ENCODE measurements at regions not wholly inside any gene's neighbourhood (a gene's known extent, or its start where the extent isn't known, plus 50 kb on each side); places are given as distances from the start of the nearest gene placed in this dataset.

- Histone ChIP-seq H3K4me2 (ENCODE audit: insufficient read depth, insufficient read length, low read length) (no peak overlapping the region), H3K56ac (ENCODE audit: insufficient read length, low read depth, low read length) (no peak overlapping the region), H3K79me1 (ENCODE audit: insufficient read depth, low read depth, low read length, poor library complexity, severe bottlenecking) (no peaks in the 10 kb centered on the region), H3T11ph (ENCODE audit: low read length) (no peak overlapping the region), H2AFZ (ENCODE audit: low read length) (no peak overlapping the region), H3K9me3 (ENCODE audit: control insufficient read depth, low read depth, low read length) (no peaks in the 10 kb centered on the region), H3K79me2 (ENCODE audit: insufficient read depth, low read length) (no peaks in the 10 kb centered on the region), H3K4ac (ENCODE audit: low read depth, low read length) (no peak overlapping the region), H4K91ac (ENCODE audit: insufficient read length, low read depth, low read length) (no peak overlapping the region), H3K14ac (ENCODE audit: insufficient read depth, low read length) (no peak overlapping the region), H3K4me1 (ENCODE audit: insufficient read depth, low read length) (no peaks in the 10 kb centered on the region), H4K8ac (replicated peaks; ENCODE audit: insufficient read length, low read depth, low read length) (no peak overlapping the region), H2BK120ac (ENCODE audit: low read depth, low read length, poor library complexity, severe bottlenecking) (no peak overlapping the region), H3K27me3 (ENCODE audit: insufficient read depth, low read length) (no peaks in the 10 kb centered on the region), H2BK12ac (ENCODE audit: insufficient read length, low read depth, low read length) (no peak overlapping the region), H2BK15ac (ENCODE audit: low read depth, low read length) (no peak overlapping the region), H2AK5ac (ENCODE audit: insufficient read length, low read length) (no peak overlapping the region), H3K9ac (ENCODE audit: extremely low read depth, insufficient read length, low read length) (no peak overlapping the region), H4K5ac (ENCODE audit: insufficient read length, low read depth, low read length) (no peak overlapping the region), H4K20me1 (ENCODE audit: control insufficient read depth, insufficient read depth, insufficient read length) (no peaks in the 10 kb centered on the region), H2BK5ac (ENCODE audit: insufficient read length, low read length) (no peak overlapping the region), H2BK20ac (ENCODE audit: low read depth, low read length, poor library complexity, severe bottlenecking) (no peak overlapping the region), H3K23me2 (ENCODE audit: insufficient read length, low read depth, low read length, poor library complexity, severe bottlenecking) (no peaks in the 10 kb centered on the region), H3K18ac (ENCODE audit: insufficient read length, low read depth, low read length) (no peak overlapping the region), H3K23ac (ENCODE audit: insufficient read length, low read depth, low read length) (no peak overlapping the region), H3K27ac (ENCODE audit: insufficient read length, low read depth, low read length) (no peak overlapping the region)
- WGBS (ENCODE audit: extremely low coverage, insufficient read length, low lambda C conversion rate) = no CpG with 5 or more reads among the region's 3 CpGs
- H3K27ac Mint-ChIP-seq = no peak overlapping the region
- peaks cover 6% of the 10 kb centered on the region in 2 experiments for H3K4me1 Mint-ChIP-seq
- no peak for DNase-seq
- H3K4me3 Mint-ChIP-seq = no peak overlapping the region
- H3K36me3 Mint-ChIP-seq (ENCODE audit: insufficient read depth in 1 of 3, low read depth in 3 of 3) = no peaks in the 10 kb centered on the region
- TF ChIP-seq CTCF (conservative IDR thresholded peaks at IDR 0.05) = no peak
- no peaks in the 10 kb centered on the region for H3K27me3 Mint-ChIP-seq (ENCODE audit: low read depth)
- H3K9me3 Mint-ChIP-seq = no peaks in the 10 kb centered on the region
Observed at GRCh38 chr7:10040674-10041073, 933.0 kb upstream of the PHF14 start.

Measured in H9 (cell line).